GM23338 (cell line): ENCODE measurements at regions not wholly inside any gene's neighbourhood (a gene's known extent, or its start where the extent isn't known, plus 50 kb on each side); places are given as distances from the start of the nearest gene placed in this dataset.

Experiments used
- CREB1 ChIP-seq: fragments of 250-450 bp; sonication (Bioruptor Pico); IDR thresholded peaks from 2 replicates; pipeline ENCODE4 v1.5.0; 2020; ENCODE audit warnings: low read depth, mild to moderate bottlenecking, moderate library complexity
- CTCF ChIP-seq, 2 experiments: fragments of 200-600 bp in 1 of 2; sonication (generic) in 1 of 2; conservative IDR thresholded peaks; 2 replicates each; pipeline versions ENCODE4 v1.5.1 to v1.6.1; 2016 to 2017; ENCODE audit warnings: antibody characterized with exemption in 2 of 2, low read depth in 2 of 2, mild to moderate bottlenecking in 2 of 2, moderate library complexity in 1 of 2
- ETS1 ChIP-seq: IDR thresholded peaks from 2 replicates; pipeline ENCODE4 v1.6.1; 2016; ENCODE audit warnings: antibody characterized with exemption
- EZH2 ChIP-seq: fragments of 200-600 bp; sonication (generic); IDR thresholded peaks from one replicate; pipeline ENCODE4 v1.8.0; 2017; ENCODE audit warnings: antibody characterized with exemption, mild to moderate bottlenecking, low read depth; ENCODE audit not compliant: unreplicated experiment
- EZH2phosphoT487 ChIP-seq: fragments of 200-600 bp; sonication (generic); IDR thresholded peaks from one replicate; pipeline ENCODE4 v1.8.1; 2018; ENCODE audit warnings: antibody characterized with exemption; ENCODE audit not compliant: unreplicated experiment
- JUNB ChIP-seq: IDR thresholded peaks from one replicate; pipeline ENCODE4 v1.6.1; 2016; ENCODE audit warnings: antibody characterized with exemption; ENCODE audit not compliant: unreplicated experiment
- NANOG ChIP-seq: IDR thresholded peaks from 2 replicates; pipeline ENCODE4 v1.6.1; 2016; ENCODE audit warnings: antibody characterized with exemption, borderline replicate concordance
- POLR2AphosphoS5 ChIP-seq: IDR thresholded peaks from 2 replicates; pipeline ENCODE4 v1.6.1; 2016; ENCODE audit warnings: antibody characterized with exemption, low read depth
- REST ChIP-seq: IDR thresholded peaks from one replicate; pipeline ENCODE4 v1.6.1; 2018; ENCODE audit warnings: antibody characterized with exemption; ENCODE audit not compliant: unreplicated experiment
- STAT1 ChIP-seq: IDR thresholded peaks from one replicate; pipeline ENCODE4 v1.6.1; 2016; ENCODE audit warnings: antibody characterized with exemption; ENCODE audit not compliant: unreplicated experiment
- ZNF114 ChIP-seq: fragments of 250-450 bp; sonication (Bioruptor Pico); IDR thresholded peaks from 2 replicates; pipeline ENCODE4 v1.5.0; 2020; ENCODE audit warnings: mild to moderate bottlenecking, moderate library complexity
- ZNF331 ChIP-seq: fragments of 250-450 bp; sonication (Bioruptor Pico); IDR thresholded peaks from 2 replicates; pipeline ENCODE4 v1.5.0; 2020; ENCODE audit warnings: low read depth, mild to moderate bottlenecking, moderate library complexity
- ZNF462 ChIP-seq: fragments of 250-450 bp; sonication (Bioruptor Pico); IDR thresholded peaks from 2 replicates; pipeline ENCODE4 v1.5.0; 2020; ENCODE audit warnings: mild to moderate bottlenecking, moderate library complexity

- TF ChIP-seq CTCF (conservative IDR thresholded peaks at IDR 0.05; ENCODE audit: low read depth in 2 of 2), result no peak
- no peak for TF ChIP-seq POLR2AphosphoS5
- TF ChIP-seq JUNB, result no peak
- TF ChIP-seq EZH2phosphoT487, result no peak
- no peak for TF ChIP-seq REST
- TF ChIP-seq EZH2, result no peak
- TF ChIP-seq CREB1 (CRISPR knock-in tag), result no peak
- no peak for TF ChIP-seq ZNF114 (CRISPR knock-in tag)
- TF ChIP-seq ETS1, result no peak
- no peak for TF ChIP-seq NANOG
- no peak for TF ChIP-seq STAT1
- no peak for TF ChIP-seq ZNF331 (CRISPR knock-in tag)
- TF ChIP-seq ZNF462 (CRISPR knock-in tag), result no peak
These were observed 976.2 kb upstream of the CDH2 start for GRCh38 chr18:29153091-29153490.
